ENCODE measurements at regions not wholly inside any gene's neighbourhood (a gene's known extent, or its start where the extent isn't known, plus 50 kb on each side); places are given as distances from the start of the nearest gene placed in this dataset.
"Not testable (repeated sequence)": the region's sequence is repeated elsewhere in the genome, so short reads cannot be mapped to it uniquely, and the experiment has no call there.

DNA sequence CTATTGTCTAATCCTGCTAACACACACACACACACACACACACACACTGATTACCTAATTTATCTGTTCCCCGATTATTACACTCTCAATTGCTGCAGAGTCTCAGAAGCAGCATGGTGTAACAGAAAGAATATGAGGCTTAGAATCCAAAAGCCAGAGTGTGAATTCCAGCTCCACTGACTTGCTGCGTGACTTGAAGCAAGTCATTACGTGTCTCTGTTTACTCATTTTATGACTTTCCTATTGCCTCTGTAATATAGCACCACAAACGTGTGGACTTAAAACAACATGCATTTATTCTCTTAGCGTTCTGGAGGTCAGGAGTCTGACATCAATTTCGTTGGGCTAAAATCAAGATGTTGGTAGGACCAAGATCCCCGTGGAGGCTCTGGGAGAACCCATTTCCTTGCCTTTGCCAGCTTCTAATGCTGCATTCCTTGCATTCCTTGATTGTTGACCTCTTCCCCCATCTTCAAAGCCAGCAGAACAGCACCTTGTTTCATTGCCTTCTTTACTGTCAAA, 55.9 kb upstream of the ATP5PO start:
- DNase-seq: no peak

DNA sequence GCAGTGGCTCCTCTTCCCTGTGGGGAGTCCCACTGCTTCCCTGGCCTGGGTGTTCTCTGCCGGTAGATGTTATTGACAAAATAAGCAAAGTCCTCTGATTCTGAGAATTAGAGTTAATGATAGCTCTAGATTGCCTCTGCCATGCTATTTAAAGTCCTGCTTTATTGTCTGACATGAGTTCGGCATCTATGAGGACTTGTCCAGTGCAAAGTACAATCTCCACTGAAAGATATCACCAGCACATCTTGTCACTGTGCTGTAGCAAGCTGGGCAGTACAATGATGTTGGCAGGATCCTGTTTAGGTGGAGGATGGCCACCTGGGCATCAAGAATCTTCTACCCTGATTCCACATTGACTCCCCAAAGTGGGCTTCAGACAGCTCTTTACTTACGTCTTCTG, 54.0 kb upstream of the ATP5PO start:
- no peak for DNase-seq

DNA sequence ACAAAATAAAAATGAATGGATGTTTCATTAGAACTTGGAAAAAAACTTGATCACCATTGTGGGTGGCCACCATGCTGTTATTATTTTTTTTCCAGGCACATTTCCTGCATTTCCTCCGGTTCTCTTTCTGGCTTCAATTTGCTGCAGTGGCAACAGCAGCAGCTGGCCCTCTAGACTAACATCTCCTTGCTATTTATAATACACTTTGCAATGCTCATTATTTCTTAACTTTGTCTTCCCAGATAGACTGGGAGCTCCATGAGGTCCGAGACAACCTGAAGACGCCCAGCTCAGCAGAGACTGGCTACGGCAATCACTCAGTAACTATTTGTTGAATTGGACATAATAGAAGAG, 53.4 kb upstream of the ATP5PO start:
- no peak for DNase-seq

DNA sequence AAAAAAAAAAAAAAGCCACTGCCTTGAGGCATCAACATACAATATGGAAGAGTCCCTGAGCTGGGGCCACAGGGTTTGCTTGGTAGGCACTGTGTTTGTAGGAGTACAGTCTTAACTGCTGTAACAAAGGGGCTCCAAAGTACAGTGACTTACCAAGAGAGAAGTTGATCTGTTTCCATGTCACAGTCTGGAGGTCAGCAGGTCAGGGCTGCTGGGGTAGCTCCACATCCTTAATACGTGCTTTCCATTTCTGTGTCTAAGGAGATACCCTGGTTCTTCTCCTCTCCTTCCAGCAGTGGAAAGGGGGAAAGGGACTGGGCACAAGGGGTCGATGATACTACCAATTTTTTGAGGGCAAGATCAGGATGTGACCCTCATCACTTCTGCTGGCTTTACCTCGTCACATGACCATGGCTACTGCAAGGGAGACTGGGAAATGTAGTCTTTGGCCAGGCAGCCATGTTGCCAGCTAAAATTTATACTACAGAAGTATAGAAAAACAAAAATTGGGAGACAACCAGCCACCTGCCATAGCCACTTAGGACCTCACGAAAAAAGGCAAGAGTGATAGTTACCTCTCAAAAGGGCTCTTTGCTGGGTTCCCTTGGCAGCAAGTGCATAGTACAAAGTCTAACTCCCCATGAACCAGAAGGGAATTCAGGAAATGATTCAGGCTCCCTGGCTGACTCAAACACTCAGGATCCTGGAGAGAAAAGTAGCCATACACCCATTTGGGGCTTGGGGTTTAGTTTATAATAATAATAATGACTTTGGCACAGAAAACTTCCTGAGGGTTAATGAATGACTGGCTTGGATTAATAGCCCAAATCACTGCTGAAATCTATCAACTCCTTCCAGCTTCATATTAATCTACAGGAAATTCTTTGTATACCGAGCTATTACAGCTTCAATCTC, 52.7 kb upstream of the ATP5PO start:
- no peak for DNase-seq

DNA sequence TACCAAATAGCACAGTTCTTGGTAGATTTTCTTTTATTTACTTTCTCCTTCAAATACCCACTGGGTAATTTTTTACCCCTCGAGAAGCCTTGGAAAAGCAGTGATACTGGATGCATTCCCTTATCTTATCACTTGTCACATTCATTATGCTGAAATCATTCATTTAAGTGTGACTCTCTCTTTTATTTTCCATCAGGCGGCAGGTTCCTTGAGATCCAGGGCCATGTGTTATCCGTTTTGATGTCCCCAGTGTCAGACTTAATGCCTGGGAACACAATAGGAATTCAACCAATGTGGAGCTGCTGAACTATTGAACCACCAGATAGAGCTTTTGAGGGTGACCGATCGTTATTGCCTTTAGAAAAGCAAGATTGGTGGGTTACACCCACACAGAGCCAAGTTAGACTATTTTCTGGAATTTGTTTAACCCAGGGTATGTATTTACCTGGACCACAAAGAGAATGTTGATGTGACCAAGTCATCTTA, 51.5 kb upstream of the ATP5PO start:
- no peak for DNase-seq

DNA sequence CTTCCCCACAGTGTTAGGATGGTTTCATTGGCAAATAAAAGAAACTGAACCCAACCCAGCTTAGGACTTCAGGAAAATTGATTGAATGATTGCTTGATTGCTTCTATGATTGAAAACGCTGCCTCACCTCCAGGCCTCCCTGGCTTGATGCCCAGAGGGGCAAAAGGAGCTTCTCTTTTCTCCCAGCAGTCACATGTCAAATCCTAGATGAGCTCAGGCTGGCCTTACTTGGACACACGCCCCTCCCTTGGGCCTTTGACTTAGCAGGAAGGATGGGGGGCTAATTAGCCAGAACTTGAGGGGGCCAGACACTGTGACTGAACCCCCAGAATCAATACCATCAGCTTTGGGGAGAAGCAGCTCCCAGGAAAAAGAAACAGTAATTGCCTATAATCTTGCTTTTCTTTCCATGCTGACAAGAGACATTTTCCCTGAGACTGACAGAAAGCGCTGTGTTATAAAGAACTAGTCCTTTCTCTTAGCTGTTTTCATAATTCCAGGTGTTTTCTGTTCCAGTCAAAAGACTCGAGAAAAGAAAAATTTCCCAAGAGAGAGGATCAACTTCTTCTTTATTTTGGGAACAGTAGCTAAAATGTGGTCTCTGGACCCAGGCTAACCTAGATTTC, 50.8 kb upstream of the ATP5PO start:
- no peak for DNase-seq

DNA sequence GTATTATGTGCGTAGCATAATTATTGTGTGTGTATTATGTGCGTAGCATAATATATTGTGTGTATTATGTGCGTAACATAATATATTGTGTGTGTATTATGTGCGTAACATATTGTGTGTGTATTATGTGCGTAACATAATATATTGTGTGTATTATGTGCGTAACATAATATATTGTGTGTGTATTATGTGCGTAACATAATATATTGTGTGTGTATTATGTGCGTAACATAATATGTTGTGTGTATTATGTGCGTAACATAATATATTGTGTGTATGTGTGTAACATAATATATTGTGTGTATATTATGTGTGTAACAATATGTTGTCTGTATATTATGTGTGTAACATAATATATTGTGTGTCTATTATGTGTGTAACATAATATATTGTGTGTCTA, 50.1 kb upstream of the ATP5PO start:
- DNase-seq: not testable (repeated sequence)
